Smooth muscle cell (in vitro differentiated cells): ENCODE measurements at regions not wholly inside any gene's neighbourhood (a gene's known extent, or its start where the extent isn't known, plus 50 kb on each side); places are given as distances from the start of the nearest gene placed in this dataset.

Source experiments
- DNase-seq: peaks from one replicate; lab custom pipeline; 2025; ENCODE audit not compliant: unreplicated experiment; lab: John Stamatoyannopoulos, UW
- H2AFZ ChIP-seq: fragments of 200-600 bp; sonication (generic); 2 replicates; pipeline ENCODE4 v1.6.0; 2016; ENCODE audit warnings: antibody characterized with exemption, low read depth, mild to moderate bottlenecking
- H3F3A ChIP-seq: fragments of 200-600 bp; sonication (generic); 2 replicates; pipeline ENCODE4 v1.6.0; 2017; ENCODE audit warnings: antibody characterized with exemption, low read depth
- H3K27ac ChIP-seq: fragments of 200-600 bp; sonication (generic); 2 replicates; pipeline ENCODE4 v1.5.1; 2016; ENCODE audit warnings: low read depth, mild to moderate bottlenecking
- H3K27me3 ChIP-seq: fragments of 200-600 bp; sonication (generic); 2 replicates; pipeline ENCODE4 v1.6.1; 2016; ENCODE audit warnings: low read depth, mild to moderate bottlenecking
- H3K36me3 ChIP-seq: fragments of 200-600 bp; sonication (generic); 2 replicates; pipeline ENCODE4 v1.5.1; 2016; ENCODE audit warnings: low read depth
- H3K4me1 ChIP-seq: fragments of 200-600 bp; sonication (generic); 2 replicates; pipeline ENCODE4 v1.5.1; 2016; ENCODE audit warnings: low read depth
- H3K4me2 ChIP-seq: fragments of 200-600 bp; sonication (generic); 2 replicates; pipeline ENCODE4 v1.6.0; 2016; ENCODE audit warnings: mild to moderate bottlenecking
- H3K4me3 ChIP-seq: fragments of 200-600 bp; sonication (generic); 2 replicates; pipeline ENCODE4 v1.5.1; 2016; ENCODE audit warnings: mild to moderate bottlenecking
- H3K79me2 ChIP-seq: fragments of 200-600 bp; sonication (generic); 2 replicates; pipeline ENCODE4 v1.6.0; 2016; ENCODE audit warnings: low read depth, mild to moderate bottlenecking
- H3K9ac ChIP-seq: fragments of 200-600 bp; sonication (generic); 2 replicates; pipeline ENCODE4 v1.6.0; 2016; ENCODE audit warnings: low read depth
- H3K9me3 ChIP-seq: fragments of 200-600 bp; sonication (generic); replicated peaks from 2 replicates; pipeline ENCODE4 v1.5.1; 2016; ENCODE audit warnings: low read depth
- H4K20me1 ChIP-seq: fragments of 200-600 bp; sonication (generic); 2 replicates; pipeline ENCODE4 v1.6.0; 2016; ENCODE audit warnings: low read depth
- WGBS: methylation state at CpG from one replicate; pipeline ENCODE4 v1.1.7; 2016; ENCODE audit warnings: low lambda C conversion rate; 5-methylcytosine and 5-hydroxymethylcytosine counted together
- TF ChIP-seq, protein P1 (sequence below): fragments of 200-600 bp; sonication (generic); IDR thresholded peaks from 2 replicates; pipeline ENCODE4 v1.5.1; 2017; ENCODE audit warnings: borderline replicate concordance, mild to moderate bottlenecking, antibody characterized with exemption; ENCODE audit not compliant: insufficient read depth, poor library complexity, severe bottlenecking

DNA sequence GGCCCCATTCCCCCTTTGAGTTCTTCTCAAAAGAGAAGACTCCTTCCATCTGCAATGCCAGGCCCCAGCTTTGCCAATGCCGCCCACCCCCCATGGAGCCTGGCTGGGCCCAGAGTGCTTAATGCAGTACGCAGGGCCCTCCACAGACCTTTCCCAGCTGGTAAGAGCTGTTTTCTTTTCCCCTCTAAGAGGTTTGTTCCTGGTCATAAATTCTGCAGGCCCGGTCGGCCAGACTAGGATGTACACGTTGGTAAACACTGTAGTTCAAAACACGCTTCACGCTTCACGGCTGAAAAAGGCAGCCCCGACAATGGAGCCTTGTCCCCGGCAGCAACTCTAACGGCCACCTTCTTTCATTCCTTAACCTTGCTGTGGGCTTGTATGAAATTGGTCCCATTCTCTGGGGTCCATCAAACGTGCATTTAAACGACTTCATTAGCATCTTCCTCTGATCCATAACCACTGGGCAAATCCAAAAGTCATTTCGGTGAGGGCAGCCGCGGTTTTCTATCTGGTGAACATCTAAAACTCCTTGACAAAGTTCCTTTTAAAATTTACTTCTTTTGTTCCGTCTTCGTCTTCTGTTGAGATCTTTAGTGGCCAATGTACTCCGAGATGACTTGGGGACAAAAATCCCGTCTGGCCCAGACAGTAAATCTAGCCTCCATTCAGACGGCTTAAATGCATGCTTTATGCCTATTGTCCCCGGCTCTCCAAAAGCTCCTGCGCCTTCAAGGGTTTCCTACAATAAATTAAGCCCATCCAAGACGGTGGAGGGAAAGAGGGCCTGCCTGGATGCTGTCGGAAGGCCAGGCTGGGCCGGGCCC is 60.0 kb upstream of the MYEOV start:
- H3K27me3 ChIP-seq = peaks cover 13% of the 10 kb centered on the region
- no peak overlapping the region for H3K9ac ChIP-seq
- H3K27ac ChIP-seq = no peak overlapping the region
- no peak for DNase-seq
- H2AFZ ChIP-seq = no peak overlapping the region
- no peaks in the 10 kb centered on the region for H3F3A ChIP-seq
- no peak overlapping the region for H3K4me3 ChIP-seq
- H3K4me2 ChIP-seq = no peak overlapping the region
- H4K20me1 ChIP-seq = no peaks in the 10 kb centered on the region
- WGBS = 91% methylated on average over 26 of the region's 26 CpGs
- no peaks in the 10 kb centered on the region for H3K79me2 ChIP-seq
- H3K36me3 ChIP-seq = no peaks in the 10 kb centered on the region
- TF ChIP-seq, protein P1, sequence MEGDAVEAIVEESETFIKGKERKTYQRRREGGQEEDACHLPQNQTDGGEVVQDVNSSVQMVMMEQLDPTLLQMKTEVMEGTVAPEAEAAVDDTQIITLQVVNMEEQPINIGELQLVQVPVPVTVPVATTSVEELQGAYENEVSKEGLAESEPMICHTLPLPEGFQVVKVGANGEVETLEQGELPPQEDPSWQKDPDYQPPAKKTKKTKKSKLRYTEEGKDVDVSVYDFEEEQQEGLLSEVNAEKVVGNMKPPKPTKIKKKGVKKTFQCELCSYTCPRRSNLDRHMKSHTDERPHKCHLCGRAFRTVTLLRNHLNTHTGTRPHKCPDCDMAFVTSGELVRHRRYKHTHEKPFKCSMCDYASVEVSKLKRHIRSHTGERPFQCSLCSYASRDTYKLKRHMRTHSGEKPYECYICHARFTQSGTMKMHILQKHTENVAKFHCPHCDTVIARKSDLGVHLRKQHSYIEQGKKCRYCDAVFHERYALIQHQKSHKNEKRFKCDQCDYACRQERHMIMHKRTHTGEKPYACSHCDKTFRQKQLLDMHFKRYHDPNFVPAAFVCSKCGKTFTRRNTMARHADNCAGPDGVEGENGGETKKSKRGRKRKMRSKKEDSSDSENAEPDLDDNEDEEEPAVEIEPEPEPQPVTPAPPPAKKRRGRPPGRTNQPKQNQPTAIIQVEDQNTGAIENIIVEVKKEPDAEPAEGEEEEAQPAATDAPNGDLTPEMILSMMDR = no peak
- H3K9me3 ChIP-seq = no peaks in the 10 kb centered on the region
- no peaks in the 10 kb centered on the region for H3K4me1 ChIP-seq

DNA sequence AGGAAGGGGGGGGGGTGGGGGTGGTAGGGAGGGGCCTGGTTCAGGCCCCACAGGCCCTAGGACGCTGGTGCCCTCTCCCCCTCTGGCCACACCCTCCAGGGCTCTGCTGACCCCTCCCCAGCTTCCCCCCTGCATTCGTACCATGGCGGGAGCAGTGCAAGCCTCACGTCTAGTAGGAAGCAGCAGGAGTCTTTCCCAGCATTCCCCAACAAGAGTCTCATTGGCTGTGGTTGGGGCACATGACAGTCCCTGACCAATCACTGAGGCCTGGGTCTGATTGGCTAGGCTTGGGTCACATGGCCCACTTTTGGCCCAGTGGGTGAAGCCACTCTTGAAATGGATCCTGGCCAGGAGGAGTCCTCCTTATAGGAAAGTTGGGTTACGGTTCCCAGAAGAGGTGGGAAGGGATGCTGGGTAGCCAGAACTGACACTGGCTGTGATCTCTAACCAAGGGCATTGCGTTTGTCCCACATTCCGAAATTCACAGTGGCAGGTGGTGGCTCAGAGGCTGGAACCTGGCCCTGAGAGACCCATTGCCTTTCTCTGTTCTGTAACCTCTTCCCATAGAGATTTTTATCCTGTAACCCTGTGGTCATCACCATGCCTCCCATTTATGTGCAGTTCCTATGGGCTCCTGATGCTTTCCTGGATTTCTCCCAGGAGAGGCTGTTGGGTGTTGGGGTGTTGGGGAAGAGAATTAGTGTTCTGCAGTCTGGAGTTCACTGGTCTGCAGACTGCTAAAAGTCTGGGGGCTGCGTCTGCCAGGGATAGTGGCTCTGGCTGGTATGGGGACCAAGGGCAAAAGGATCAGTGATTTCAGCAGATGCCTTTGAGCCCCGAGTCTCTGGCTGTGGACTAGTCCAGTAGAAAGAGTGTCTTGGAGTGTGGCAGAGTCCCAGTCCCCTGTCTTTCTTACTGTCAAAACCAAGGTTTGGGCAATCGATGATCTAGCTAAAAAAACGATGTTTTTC is 58.9 kb upstream of the MYEOV start:
- TF ChIP-seq, protein P1 = no peak
- Histone ChIP-seq H3F3A (no peaks in the 10 kb centered on the region), H2AFZ (no peak overlapping the region), H3K79me2 (no peaks in the 10 kb centered on the region), H3K36me3 (no peaks in the 10 kb centered on the region), H4K20me1 (no peaks in the 10 kb centered on the region), H3K9me3 (no peaks in the 10 kb centered on the region), H3K4me2 (no peak overlapping the region), H3K27me3 (peaks cover 13% of the 10 kb centered on the region), H3K27ac (no peak overlapping the region), H3K4me3 (no peak overlapping the region), H3K4me1 (no peaks in the 10 kb centered on the region), H3K9ac (no peak overlapping the region)
- WGBS = 93% methylated on average over 11 of the region's 11 CpGs
- DNase-seq = no peak

DNA sequence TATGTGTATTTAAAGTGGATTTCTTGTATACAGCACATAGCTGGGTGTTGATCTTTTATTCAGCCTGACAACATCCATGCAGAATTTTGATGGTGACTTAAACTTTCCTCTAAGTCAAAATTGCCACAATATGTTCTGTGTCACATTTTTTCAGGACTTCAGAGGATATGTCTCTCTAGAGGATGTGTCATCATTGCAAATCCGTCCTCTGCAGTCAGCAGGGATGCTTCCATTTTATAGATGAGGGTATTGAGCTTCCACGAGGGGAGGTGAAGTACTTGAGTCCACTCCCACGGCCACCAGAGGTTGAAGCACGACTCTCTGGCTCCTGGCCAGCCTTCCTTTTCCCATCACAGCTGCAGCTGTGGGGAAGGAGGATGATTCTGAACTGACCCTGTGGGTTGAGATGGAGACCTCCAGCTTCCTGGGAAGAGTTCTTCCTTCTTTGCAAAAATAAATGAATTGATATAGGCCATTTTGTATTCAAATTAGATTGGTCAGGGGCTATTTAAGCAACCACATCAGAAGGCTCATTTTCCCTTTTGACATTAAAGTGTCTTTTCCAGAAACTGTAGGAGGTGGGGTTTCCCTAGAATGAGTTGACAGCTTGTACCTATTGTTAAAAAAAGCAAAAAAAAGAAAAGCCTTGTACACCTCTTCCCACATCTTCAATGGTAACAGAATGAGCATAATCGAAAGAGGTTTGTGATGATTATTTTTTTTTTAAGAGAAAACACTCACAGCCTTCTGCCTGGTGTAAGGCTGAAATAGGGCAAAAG is 55.2 kb upstream of the MYEOV start:
- Histone ChIP-seq H3K4me3 (no peak overlapping the region), H3K79me2 (no peaks in the 10 kb centered on the region), H3K27ac (no peak overlapping the region), H3F3A (no peaks in the 10 kb centered on the region), H3K27me3 (peaks cover 13% of the 10 kb centered on the region), H3K4me1 (no peaks in the 10 kb centered on the region), H2AFZ (no peak overlapping the region), H3K4me2 (no peak overlapping the region), H3K36me3 (no peaks in the 10 kb centered on the region), H4K20me1 (no peaks in the 10 kb centered on the region), H3K9ac (no peak overlapping the region), H3K9me3 (no peaks in the 10 kb centered on the region)
- WGBS = 47% methylated on average over 5 of the region's 5 CpGs
- TF ChIP-seq, protein P1 = no peak
- DNase-seq = no peak
